ENCODE measurements at regions not wholly inside any gene's neighbourhood (a gene's known extent, or its start where the extent isn't known, plus 50 kb on each side); places are given as distances from the start of the nearest gene placed in this dataset.

DNA sequence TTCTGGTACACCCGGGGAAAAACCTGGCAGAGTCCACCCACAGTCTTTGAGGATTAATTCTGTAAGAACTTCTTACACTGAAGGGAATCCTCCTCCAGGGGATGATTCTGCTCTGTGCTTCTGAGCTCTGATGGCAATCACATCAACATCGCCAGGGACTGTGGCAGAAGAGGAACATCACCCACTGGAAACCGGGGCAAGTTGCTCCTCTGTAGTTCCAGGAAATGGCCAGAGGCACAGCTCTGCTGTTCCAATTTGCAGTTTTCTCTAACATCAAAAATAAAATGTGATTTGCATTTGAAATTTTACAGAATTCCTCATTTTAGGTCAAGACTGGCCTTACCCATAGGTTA, 207.6 kb downstream of the DAD1 start:
- TF ChIP-seq, protein P1, sequence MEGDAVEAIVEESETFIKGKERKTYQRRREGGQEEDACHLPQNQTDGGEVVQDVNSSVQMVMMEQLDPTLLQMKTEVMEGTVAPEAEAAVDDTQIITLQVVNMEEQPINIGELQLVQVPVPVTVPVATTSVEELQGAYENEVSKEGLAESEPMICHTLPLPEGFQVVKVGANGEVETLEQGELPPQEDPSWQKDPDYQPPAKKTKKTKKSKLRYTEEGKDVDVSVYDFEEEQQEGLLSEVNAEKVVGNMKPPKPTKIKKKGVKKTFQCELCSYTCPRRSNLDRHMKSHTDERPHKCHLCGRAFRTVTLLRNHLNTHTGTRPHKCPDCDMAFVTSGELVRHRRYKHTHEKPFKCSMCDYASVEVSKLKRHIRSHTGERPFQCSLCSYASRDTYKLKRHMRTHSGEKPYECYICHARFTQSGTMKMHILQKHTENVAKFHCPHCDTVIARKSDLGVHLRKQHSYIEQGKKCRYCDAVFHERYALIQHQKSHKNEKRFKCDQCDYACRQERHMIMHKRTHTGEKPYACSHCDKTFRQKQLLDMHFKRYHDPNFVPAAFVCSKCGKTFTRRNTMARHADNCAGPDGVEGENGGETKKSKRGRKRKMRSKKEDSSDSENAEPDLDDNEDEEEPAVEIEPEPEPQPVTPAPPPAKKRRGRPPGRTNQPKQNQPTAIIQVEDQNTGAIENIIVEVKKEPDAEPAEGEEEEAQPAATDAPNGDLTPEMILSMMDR (IDR thresholded peaks at IDR 0.05), result no peak
- TF ChIP-seq POLR2A (IDR thresholded peaks at IDR 0.05), result no peak
